AG10803 (cell line): ENCODE measurements at regions not wholly inside any gene's neighbourhood (a gene's known extent, or its start where the extent isn't known, plus 50 kb on each side); places are given as distances from the start of the nearest gene placed in this dataset.

Experiments used
- DNase-seq: peaks from one replicate; pipeline ENCODE4 v3.0.0; 2010; ENCODE audit warnings: low read depth
- H3K4me3 ChIP-seq: 2 replicates; pipeline ENCODE4 v1.5.1; 2011; ENCODE audit warnings: mild to moderate bottlenecking, low read length, control low read depth
- TF ChIP-seq, protein P1 (sequence below): conservative IDR thresholded peaks from 2 replicates; pipeline ENCODE4 v1.5.1; 2011; ENCODE audit warnings: mild to moderate bottlenecking, low read length, control low read depth, inconsistent platforms

DNA sequence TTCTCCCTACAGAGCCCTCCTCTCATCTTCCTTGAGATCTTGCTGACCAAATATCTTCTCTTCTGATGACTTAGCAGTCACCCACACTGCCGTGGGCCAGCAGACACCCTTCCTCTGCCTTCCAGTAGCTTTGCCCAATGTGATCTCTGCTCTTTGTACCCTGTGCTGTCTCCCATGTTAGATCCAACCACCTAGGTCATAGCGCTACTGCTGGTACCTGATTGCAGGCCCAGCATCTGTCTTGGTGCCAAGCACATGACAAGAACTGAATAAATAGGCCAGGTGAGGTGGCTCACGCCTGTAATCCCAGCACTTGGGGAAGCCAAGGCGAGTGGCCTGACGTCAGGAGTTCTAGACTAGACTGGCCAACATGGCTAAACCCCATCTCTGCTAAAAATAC is 149.7 kb downstream of the TM9SF2 start:
- TF ChIP-seq, protein P1, sequence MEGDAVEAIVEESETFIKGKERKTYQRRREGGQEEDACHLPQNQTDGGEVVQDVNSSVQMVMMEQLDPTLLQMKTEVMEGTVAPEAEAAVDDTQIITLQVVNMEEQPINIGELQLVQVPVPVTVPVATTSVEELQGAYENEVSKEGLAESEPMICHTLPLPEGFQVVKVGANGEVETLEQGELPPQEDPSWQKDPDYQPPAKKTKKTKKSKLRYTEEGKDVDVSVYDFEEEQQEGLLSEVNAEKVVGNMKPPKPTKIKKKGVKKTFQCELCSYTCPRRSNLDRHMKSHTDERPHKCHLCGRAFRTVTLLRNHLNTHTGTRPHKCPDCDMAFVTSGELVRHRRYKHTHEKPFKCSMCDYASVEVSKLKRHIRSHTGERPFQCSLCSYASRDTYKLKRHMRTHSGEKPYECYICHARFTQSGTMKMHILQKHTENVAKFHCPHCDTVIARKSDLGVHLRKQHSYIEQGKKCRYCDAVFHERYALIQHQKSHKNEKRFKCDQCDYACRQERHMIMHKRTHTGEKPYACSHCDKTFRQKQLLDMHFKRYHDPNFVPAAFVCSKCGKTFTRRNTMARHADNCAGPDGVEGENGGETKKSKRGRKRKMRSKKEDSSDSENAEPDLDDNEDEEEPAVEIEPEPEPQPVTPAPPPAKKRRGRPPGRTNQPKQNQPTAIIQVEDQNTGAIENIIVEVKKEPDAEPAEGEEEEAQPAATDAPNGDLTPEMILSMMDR, result no peak
- DNase-seq, result no peak
- no peak overlapping the region for H3K4me3 ChIP-seq

DNA sequence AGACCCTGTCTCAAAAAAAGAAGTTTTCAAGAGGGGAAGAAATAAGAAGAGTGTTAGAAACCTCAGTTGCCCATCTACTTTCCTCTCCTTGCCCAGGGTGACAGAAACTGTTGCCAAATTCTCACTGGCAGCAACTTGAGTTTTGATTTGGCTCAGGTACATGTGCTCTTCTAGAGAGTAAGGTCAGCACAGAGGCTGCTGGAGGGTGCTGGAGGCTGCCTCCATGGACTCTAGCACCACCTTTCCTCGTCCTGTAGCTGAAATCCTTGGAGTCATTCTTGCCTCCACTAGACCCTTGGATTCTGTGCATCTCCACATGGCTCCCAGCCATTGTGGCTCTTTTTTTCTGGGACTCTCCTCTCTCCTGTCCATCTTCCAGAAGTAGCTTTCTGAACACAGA is 149.1 kb downstream of the TM9SF2 start:
- H3K4me3 ChIP-seq, result no peak overlapping the region
- TF ChIP-seq, protein P1, result no peak
- DNase-seq, result no peak

DNA sequence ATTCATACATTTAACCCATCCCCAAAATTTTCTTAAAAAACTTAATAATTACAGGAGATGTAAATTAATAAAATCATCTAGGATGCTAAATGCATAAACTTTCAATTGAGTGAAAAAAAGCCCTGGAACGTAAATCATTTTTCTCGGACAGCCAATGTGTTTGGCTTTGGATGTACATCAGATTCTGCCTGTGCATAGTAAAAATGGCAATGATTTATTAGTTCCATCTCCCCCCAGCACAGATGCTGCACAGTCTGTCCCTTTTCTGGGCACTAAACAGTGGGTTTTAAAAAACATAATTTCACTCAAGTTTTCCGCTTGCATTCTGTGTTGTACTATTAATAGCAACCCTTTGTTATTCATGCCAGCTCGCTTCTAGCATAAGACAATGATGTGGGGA is 147.7 kb downstream of the TM9SF2 start:
- TF ChIP-seq, protein P1, result no peak
- no peak overlapping the region for H3K4me3 ChIP-seq
- no peak for DNase-seq

DNA sequence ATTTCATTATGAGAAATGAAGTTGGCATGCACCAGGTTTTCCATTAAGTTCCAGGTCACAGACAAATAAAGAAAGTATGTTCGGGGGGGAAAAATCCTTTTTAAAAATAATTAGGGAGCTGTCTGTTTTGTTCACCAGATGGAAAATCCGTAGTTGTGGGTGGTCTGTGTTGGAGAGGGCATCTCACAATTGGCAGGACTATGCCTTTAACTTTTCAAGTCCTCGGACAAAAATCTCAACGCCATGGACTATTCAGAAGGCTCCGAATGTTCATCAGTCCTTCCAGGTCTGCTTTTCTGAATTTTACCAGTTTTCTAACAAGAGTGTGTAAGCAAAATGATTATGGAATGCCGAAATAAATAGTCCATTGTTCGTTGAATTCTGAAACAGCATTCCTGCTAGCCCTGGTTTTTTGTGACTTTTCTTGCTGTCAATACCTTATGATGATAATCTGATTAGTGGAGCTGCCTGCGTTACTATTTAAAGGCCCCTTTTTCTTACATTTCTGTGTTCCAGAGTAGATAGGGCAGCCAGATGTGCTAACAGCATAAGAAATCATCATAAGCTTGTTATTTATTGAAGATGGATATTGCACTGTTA is 146.9 kb downstream of the TM9SF2 start:
- no peak for DNase-seq
- TF ChIP-seq, protein P1, result no peak
- H3K4me3 ChIP-seq, result no peak overlapping the region

DNA sequence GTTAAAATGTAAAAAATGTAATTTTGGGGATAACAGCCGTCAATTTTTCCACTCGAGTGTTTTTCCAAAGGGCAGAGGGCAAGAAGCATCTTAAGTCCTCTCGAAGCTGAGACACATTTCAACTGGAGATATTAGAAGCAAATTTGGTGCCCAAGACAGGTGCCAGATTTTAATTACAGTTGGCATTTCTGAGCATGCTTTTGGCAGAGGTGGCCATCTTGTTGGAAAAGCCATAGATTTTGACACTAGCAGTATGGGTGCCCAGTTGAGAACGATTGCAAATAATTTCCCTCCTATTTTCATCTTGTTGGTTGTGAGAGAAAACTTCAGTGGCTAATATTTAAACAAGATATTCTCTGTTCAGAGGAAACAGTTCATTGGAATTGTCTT is 146.3 kb downstream of the TM9SF2 start:
- TF ChIP-seq, protein P1, result no peak
- H3K4me3 ChIP-seq, result no peak overlapping the region
- DNase-seq, result no peak

DNA sequence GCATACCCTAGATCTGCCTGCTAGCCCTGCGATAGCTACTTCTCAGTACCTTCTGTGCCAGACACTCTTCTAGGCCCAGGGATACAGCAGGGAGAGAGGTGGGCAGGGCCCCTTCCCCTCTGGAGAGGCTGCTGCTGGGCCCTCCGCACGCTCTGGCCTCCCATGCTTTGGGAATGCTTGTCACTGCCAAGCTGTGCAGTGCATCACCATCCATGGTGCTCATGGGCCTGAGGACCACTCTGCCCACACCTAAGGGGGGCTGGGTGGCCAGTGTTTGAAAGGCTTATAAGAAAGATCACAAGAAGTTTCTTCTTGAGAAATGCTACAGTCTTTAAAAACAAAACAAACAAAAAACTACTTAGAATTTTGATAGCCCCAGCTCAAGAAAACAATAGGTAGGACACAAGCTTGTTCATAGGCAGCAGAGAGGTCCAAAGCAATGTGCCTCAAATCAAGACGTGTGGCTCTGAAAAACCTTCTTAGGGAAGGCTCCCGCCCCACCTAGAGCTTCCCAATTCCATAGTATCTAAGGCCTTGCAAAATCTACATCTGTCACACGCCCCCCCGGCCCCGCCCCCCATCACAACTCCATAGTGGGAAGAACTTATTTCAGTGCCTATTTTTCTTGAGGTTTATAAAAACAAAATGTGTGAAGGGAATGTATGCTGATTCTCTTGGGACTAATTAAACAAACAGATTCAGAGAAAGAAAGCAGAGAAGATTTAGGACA is 145.8 kb downstream of the TM9SF2 start:
- no peak overlapping the region for H3K4me3 ChIP-seq
- TF ChIP-seq, protein P1, result no peak
- DNase-seq, result no peak

DNA sequence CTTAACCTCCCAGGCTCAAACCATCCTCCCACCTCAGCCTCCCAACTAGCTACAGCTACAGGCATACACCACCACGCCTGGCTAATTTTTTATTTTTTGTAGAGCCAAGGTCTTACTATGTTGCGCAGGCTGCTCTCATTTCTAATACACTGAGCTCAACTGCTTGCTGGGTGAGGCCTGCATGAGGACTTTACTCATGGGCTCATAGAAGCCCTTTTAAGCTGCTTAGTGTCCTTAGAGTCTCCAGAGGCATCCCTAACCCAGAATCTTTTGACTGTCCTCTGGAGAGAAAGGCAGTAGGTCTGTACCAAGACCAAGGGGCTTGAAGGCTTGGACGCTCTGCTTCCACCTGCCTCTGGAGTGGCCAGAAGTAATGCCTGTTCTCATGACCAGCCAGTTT is 141.6 kb downstream of the TM9SF2 start:
- TF ChIP-seq, protein P1, result no peak
- H3K4me3 ChIP-seq, result no peak overlapping the region
- DNase-seq, result no peak
